22Rv1 (cell line): ENCODE measurements at regions not wholly inside any gene's neighbourhood (a gene's known extent, or its start where the extent isn't known, plus 50 kb on each side); places are given as distances from the start of the nearest gene placed in this dataset.

Experiments used
- H3K27ac ChIP-seq: fragments of 450-650 bp; 2 replicates; pipeline ENCODE4 v1.5.1; 2017
- ZFX ChIP-seq: fragments of 450-650 bp; IDR thresholded peaks from 2 replicates; pipeline ENCODE4 v1.6.1; 2017; ENCODE audit warnings: antibody characterized with exemption, borderline replicate concordance
- TF ChIP-seq, protein P1 (sequence below): fragments of 450-650 bp; IDR thresholded peaks from 2 replicates; pipeline ENCODE4 v1.5.1; 2017; ENCODE audit warnings: mild to moderate bottlenecking

DNA sequence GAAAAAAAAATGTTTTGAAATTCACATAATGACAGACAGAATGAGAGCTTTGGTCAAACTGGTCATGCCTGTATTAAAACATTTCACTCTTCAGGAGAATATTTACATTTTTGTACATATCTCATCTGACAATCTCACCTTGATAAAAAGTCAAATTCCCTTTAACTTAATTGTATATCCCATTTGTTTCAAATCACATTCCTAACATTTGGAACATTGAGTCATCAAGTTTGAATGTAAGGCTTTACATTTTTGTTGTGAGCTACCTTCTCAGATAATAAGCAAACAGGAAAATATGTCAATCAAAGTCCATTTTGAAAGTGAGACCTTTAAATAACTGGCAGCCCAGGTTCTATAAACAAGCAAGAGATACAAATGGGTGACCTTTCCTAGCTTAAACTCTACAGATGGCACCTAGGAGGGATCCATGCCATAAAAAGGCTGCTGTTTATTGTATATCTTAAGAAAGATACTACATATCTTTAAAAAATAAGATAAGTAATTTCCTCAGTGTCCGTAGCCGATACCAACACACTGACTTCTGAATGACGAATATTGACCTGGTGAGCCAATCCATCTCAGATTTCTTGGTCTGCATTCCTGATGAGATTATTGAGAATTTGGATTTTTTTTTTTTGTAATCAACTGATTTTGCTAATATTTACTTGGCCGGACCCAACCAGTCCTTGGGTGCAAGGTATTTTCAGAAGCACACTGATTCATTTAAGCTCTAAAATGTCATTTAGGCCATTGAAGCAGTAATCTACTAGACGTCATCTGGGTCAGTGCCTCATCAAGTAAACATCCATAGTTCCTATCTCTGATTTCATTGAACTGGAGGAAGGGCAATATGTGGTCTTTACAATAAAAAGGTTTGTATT, 259.6 kb downstream of the BTG1 start:
- no peak overlapping the region for H3K27ac ChIP-seq

DNA sequence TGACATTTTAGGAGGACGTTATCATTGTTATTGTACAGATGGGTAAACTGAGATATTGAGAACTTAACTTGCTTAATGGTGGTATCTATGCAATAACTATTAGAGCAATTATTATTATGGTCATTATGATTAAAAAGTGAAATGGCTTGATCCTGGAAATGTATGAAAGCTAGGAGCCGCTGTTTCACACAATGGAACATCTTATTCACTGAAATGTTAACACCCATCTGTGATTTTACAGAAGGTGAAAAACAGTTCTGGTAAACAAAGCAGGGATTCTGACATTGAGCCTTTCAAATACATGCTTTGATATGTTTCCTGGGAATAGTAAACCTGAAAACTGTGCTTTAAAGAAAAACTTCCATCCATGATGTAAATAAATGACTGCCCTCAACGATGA, 261.4 kb downstream of the BTG1 start:
- TF ChIP-seq, protein P1, sequence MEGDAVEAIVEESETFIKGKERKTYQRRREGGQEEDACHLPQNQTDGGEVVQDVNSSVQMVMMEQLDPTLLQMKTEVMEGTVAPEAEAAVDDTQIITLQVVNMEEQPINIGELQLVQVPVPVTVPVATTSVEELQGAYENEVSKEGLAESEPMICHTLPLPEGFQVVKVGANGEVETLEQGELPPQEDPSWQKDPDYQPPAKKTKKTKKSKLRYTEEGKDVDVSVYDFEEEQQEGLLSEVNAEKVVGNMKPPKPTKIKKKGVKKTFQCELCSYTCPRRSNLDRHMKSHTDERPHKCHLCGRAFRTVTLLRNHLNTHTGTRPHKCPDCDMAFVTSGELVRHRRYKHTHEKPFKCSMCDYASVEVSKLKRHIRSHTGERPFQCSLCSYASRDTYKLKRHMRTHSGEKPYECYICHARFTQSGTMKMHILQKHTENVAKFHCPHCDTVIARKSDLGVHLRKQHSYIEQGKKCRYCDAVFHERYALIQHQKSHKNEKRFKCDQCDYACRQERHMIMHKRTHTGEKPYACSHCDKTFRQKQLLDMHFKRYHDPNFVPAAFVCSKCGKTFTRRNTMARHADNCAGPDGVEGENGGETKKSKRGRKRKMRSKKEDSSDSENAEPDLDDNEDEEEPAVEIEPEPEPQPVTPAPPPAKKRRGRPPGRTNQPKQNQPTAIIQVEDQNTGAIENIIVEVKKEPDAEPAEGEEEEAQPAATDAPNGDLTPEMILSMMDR, result no peak
- no peak for TF ChIP-seq ZFX
- no peak overlapping the region for H3K27ac ChIP-seq

More for the DNA sequence above, 259.6 kb downstream of the BTG1 start:
- TF ChIP-seq, protein P1, result no peak
- no peak for TF ChIP-seq ZFX

DNA sequence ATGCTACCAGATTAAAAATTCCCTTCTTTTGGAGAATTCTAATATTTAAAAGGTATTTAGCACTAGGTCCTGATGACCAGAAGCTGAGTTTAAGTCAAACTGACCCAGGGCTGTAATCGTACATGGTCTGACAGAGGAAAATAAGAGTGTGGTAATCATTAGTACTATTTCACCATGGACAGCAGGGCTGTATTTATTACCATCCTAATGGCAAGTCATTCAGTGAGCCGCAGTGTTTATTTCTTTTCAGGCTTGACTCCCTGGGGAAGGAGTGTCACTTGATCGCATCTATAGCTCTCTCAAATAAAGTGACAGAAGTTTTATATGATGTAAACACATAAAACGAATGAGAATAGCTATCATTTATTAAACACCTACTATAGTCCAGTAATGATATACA, 261.8 kb downstream of the BTG1 start:
- H3K27ac ChIP-seq, result no peak overlapping the region
- TF ChIP-seq, protein P1, result no peak
- TF ChIP-seq ZFX, result no peak

DNA sequence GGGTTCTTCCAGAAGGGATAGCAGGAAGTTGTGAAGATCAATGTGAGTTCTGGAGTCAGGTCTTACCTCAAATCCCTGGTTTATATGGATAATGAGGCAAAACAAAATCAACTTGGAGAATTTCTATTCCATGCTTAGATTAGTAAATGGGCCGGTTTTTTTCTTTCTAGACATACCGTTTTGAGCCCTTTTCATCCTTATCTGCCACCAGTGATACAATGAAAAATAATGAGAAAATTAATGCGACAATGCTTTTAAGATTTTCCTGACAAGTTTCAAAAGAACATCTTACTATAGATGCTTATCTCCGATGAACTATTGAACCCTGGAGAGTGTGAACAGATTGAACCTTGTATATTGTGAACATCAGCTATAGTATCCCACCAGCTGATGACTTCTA, 262.7 kb downstream of the BTG1 start:
- no peak for TF ChIP-seq ZFX
- TF ChIP-seq, protein P1, result no peak
- H3K27ac ChIP-seq, result no peak overlapping the region

DNA sequence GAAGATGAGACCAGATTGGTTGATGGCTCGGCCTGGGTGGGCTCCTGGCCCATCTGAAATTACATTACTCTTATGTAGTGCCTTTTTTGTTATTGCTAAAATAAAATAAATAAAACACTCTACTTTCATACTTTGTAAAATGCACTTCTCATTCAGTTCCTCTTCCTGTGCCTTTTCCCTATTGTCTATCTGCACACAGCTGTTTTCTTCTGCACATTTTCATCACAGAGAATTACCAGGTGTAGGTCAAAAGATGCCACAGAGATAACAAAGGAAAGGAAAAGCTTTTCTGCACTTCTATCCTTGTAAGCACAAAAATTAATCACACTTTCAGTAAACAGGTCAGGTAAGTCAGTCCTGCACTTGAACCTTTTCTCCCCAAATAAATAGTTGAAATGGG, 265.1 kb downstream of the BTG1 start:
- TF ChIP-seq, protein P1, result no peak
- TF ChIP-seq ZFX, result no peak
- peak overlapping the region; percentile 85 for H3K27ac ChIP-seq

DNA sequence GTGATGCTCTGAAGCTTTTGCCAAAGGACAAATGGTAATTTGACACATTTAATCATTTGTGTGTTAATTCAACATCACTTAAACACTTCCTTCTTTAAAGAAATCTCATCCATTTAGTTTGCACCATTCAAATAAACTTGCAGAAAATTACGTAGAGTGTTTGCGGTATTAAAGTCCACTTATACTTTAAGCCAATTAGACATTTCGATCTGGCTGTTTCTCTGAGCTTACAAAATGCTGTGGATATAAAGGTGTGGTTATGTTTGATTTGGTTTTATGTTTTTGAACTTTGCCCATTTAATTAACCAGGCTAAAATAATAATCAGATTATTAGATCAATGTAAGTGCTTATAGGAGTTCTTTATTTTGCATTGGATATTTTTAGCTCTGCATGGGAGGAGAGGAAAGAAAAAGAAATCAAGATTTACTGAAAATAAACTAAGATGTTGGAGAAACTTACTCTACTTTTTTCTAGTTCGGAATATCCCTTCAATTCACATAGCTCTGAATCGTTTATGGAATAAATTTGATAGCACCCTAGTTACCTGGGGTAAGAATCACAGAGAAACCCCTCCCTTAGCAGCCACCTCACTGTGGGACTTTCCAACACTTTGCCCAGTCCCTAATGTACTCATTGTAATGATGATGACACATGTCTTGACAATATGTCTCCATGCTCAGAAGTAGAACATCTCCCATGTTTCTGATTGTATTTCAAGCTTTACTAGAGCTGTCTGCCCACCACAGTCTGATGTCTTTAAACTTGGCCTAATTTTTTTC, 268.0 kb downstream of the BTG1 start:
- TF ChIP-seq, protein P1, result no peak
- no peak for TF ChIP-seq ZFX
- H3K27ac ChIP-seq, result peak overlapping the region; percentile 85

DNA sequence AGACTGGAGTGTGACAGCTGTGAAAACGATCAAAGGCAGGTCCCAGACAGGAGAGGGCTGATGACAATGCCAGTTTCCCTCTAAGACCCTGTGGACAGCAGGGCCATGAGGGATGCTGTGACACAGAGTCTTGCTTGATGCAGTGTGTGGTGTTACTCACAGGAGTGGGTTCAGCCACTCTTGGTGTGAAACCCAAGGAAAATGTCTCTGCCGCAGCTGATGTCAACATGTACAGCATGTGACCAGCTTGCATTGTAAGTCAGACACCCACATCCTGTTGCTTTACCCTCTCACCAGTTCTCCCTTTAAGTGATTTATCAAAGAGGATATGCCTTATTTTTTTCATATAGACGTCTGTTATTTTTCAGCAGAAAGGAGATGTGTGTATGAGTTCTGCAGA, 268.6 kb downstream of the BTG1 start:
- TF ChIP-seq ZFX, result no peak
- TF ChIP-seq, protein P1, result no peak
- H3K27ac ChIP-seq, result peak overlapping the region; percentile 85

DNA sequence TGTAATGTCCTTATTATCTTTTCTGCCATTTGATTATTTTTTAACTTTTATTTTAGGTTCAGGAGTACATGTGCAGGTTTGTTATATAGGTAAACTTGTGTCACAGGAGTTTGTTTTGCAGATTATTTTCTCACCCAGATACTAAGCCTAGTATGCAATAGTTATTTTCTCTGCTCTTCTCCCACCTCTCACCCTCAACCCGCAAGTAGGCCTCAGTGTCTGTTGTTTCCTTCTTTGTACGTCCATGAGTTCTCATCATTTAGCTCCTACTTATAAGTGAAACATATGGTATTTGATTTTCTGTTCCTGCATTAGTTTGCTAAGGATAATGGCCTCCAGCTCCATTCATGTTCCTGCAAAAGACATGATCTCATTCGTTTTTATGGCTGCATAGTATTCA, 270.0 kb downstream of the BTG1 start:
- peak overlapping the region; percentile 85 for H3K27ac ChIP-seq
